SW 1271 (cell line): ENCODE measurements at regions not wholly inside any gene's neighbourhood (a gene's known extent, or its start where the extent isn't known, plus 50 kb on each side); places are given as distances from the start of the nearest gene placed in this dataset.

Source experiments
- DNase-seq, 2 experiments: peaks; one replicate each; lab custom pipeline; 2025; lab: John Stamatoyannopoulos, UW

GRCh38 chr7:45235905-45236304 is 78.3 kb downstream of the RAMP3 start:
- DNase-seq: no peak

GRCh38 chr7:45236666-45237065 is 79.1 kb downstream of the RAMP3 start:
- no peak for DNase-seq

- no peak for DNase-seq
Observed at GRCh38 chr7:45237788-45238461, 80.3 kb downstream of the RAMP3 start.

- DNase-seq: no peak
Observed at GRCh38 chr7:45238806-45239205, 81.2 kb downstream of the RAMP3 start.

GRCh38 chr7:45239486-45239885 is 81.9 kb downstream of the RAMP3 start:
- no peak for DNase-seq

- no peak for DNase-seq
Observed at GRCh38 chr7:45240273-45240771, 82.7 kb downstream of the RAMP3 start.

- no peak for DNase-seq
Observed at GRCh38 chr7:45240926-45241325, 83.3 kb downstream of the RAMP3 start.

GRCh38 chr7:45241339-45242109 is 83.9 kb downstream of the RAMP3 start:
- no peak for DNase-seq

GRCh38 chr7:45242261-45242660 is 84.7 kb downstream of the RAMP3 start:
- no peak for DNase-seq

- DNase-seq: no peak
Observed at GRCh38 chr7:45242698-45243097, 85.1 kb downstream of the RAMP3 start.

- no peak for DNase-seq
Observed at GRCh38 chr7:45244981-45245380, 87.4 kb downstream of the RAMP3 start.

GRCh38 chr7:45246339-45246738 is 88.7 kb downstream of the RAMP3 start:
- no peak for DNase-seq

GRCh38 chr7:45252248-45252647 is 94.7 kb downstream of the RAMP3 start:
- no peak for DNase-seq

- DNase-seq: no peak
Observed at GRCh38 chr7:45252857-45253256, 95.3 kb downstream of the RAMP3 start.

GRCh38 chr7:45253368-45253767 is 95.8 kb downstream of the RAMP3 start:
- no peak for DNase-seq

- DNase-seq: no peak
Observed at GRCh38 chr7:45255187-45255586, 97.6 kb downstream of the RAMP3 start.

- no peak for DNase-seq
Observed at GRCh38 chr7:45256309-45256708, 98.7 kb downstream of the RAMP3 start.

GRCh38 chr7:45256775-45257174 is 99.2 kb downstream of the RAMP3 start:
- DNase-seq: no peak

- DNase-seq: no peak
Observed at GRCh38 chr7:45257284-45257683, 99.7 kb downstream of the RAMP3 start.

- no peak for DNase-seq
Observed at GRCh38 chr7:45258533-45259226, 101.1 kb downstream of the RAMP3 start.

- DNase-seq: no peak
Observed at GRCh38 chr7:45259227-45259596, 101.6 kb downstream of the RAMP3 start.

GRCh38 chr7:45259966-45260646 is 102.5 kb downstream of the RAMP3 start:
- peak in 1 of 2 experiments; percentile 10 for DNase-seq
